GM18909 (cell line): ENCODE measurements at regions not wholly inside any gene's neighbourhood (a gene's known extent, or its start where the extent isn't known, plus 50 kb on each side); places are given as distances from the start of the nearest gene placed in this dataset.
A peak's percentile ranks its signal among the peaks of the same experiment; 100 is the strongest.

ENCODE experiments used
- ATAC-seq: cut with Tn5 transposase; IDR thresholded peaks from one replicate; pipeline ENCODE4 v1.9.1; 2021; ENCODE audit warnings: mild to moderate bottlenecking; ENCODE audit not compliant: unreplicated experiment, poor library complexity

DNA sequence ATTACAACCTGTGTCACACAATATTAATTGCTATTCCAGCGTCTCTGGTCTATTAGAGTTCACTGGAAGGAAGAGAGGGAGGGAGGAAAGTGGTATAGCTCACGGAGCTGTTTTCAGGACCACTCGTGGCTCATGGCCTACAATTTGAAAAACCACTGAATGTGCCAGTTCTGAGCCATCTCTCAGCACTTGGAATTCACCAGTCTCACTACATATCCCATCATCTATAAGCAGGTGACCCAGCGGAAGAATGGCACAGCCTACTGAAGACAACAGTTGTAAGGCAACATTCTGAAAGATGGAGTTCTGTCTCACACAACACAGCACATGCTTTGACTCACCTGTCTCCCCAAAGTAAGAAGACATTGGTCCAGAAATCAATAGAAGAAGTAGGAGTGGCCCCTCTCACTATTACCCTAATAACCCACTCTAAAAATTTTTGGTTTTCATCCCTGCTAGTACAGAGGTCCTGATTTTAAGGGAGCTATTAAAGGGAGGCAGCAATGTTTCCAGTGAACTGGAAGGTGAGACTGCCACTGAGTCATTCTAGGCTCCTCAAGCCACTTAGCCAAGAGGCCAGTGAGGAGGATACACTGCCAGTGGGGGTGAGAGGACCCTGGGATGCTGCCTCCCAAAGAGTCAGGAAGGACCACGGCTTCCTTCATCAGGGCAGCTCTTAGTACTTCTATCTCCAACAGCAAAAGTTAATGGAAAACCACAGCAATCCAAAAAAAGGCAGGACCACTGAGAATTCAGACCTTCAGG lies 50.0 kb upstream of the DOCK9 start:
- no peak for ATAC-seq

DNA sequence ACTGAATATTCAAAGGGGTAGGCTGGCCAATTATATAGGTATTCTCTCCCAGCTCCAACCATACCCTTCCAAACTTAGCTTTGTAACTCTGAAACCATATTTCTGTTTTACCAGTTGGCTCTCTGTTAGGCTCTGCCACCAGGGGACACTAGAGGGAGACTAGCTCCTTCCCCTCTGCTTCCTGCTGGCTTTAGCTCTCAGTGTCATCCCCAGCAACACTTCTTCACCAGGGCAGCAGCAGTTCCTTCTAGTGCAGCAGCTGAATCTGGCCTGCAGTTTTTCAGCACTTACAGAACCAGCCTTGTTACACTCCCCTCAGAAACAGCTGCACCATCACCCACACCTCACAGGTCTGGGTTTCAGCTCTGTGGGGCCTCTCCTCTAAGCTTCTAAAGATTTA lies 51.0 kb upstream of the DOCK9 start:
- ATAC-seq, result no peak

DNA sequence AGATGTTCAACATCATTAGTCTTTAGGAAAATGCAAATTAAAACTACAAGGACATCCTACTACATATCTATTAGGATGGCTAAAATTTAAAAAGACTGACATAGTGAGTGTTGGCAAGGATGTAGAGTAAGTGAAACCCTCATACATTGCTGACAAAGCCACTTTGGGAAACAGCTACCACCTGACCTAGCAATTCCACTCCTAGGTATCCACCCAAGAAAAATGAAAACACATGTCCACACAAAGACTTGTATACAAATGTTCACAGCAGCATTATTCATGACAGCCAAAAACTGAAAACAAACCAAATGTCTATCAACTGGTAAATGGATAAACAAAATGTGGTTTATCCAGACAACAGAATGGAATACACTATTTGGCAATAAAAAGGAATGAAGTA lies 51.7 kb upstream of the DOCK9 start:
- no peak for ATAC-seq

DNA sequence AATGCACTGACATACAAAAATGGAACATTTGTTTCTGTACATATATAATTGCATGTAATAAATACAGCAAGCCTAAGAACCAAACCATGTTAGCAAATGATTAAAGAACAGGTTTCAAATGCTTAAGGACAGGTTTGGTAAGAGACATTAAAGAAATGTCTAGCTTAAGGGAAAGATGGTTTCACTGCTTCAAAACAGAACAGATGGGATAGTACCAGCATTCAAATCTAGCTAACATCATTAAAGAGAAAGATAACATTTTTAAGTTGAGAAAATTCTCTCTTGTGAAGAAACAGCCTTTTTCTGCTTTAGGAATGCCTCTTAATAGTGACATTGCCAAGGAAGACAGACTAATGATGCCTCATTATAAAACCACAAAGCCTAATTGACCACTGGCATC lies 52.5 kb upstream of the DOCK9 start:
- ATAC-seq, result no peak

DNA sequence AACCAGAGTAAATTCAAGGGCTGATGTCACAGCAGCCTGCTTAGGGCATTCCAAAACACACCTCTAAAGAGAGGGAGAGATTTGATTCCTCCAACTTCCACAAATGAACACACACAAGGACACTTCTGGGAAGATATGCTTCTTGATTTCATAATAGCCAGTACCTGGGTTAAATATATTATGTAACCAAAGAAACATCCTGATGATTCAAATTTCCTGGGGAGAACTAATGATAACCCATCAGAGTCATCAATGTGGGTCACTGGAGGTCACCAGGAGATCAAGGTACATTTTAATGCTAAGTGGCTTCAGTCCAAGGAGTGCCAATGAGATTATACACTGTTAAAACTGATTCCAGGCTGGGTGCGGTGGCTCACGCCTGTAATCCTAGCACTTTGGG lies 54.0 kb upstream of the DOCK9 start:
- no peak for ATAC-seq

DNA sequence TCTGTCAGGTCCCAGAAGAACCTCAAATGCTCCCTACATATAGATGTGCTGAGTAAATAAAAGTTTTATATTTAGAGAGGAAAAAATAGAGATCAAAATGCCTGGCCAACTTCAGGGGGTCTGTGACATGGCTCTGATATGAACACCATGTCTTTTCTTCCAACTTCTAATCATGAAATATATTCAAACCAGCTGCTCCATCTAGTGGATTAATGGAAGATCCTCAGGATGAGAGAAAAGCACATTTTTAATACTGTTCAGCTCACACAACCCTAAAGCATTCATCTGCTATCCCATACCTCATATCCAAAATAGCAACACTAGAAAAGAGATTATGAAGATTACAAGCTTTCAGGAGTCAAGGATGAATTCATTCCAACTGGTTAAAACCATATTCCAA lies 56.0 kb upstream of the DOCK9 start:
- no peak for ATAC-seq

DNA sequence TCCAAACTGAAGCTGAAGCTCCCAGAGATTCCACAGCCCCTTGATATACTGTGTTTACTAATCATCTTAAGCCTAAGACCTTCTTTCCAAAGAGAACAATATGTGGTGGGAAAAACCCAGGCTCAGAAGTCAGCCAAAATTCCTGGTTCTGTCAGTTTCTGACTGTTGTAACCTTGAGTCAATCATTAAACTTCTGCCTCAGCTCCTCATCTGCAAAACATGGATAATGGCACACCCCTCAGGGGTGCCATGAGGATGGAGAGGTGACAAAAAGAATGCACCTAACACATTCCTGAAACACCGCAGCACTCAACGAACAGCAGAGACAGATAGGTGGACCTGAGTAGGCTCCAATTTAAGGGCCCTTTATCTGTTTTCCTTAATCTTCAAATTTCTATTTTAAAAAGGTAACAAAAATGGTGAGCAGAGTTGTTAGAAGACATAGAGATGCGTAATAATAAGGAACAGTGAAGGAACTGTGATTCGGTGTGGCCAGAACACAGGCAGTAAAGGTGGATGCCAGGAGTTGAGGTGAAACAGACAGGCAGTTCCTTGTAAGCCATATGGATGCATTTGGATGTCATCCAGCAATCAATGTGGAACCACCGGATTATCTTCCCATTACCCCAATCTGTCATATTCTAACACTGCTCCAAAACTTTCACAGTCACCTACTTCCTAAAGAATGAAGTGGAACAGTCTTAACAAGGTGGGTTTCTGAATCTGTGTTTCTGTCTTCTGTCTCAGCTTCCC lies 56.6 kb upstream of the DOCK9 start:
- ATAC-seq, result no peak

DNA sequence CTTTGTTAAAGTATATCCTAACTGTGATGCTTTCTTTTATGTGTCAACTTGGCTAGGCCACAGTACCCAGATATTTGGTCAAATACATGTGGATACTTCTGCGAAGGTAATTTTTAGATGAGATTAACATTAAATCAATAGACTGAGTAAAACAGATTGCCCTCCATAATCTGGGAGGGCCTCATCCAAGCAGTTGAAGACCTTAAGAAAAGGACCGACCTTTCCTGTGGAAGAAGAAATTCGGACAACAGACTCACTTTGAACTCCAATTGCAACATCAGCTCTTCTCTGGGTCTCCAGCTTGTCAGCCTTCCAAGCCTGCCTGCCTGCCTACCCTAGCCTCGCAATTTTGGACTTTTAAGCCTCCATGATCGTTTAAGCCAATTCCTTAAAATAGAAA lies 57.9 kb upstream of the DOCK9 start:
- ATAC-seq, result no peak

DNA sequence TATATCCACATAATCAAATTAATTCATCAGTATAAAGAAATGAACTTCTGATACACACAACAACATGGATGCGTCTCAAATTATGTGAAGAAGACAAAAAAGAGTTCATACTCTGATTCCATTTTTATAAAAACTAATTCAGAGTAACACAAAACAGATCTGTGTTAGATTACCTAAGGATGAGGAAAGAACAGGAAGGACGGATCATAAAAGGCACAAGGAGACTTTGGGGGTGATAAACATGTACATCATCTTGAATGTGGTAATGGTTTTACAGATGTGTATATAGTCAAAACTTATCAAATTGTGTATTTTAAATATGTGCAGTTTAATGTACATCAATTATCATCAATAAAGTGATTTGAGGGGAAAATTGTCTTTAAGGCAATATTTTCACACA lies 59.9 kb upstream of the DOCK9 start:
- ATAC-seq, result no peak

DNA sequence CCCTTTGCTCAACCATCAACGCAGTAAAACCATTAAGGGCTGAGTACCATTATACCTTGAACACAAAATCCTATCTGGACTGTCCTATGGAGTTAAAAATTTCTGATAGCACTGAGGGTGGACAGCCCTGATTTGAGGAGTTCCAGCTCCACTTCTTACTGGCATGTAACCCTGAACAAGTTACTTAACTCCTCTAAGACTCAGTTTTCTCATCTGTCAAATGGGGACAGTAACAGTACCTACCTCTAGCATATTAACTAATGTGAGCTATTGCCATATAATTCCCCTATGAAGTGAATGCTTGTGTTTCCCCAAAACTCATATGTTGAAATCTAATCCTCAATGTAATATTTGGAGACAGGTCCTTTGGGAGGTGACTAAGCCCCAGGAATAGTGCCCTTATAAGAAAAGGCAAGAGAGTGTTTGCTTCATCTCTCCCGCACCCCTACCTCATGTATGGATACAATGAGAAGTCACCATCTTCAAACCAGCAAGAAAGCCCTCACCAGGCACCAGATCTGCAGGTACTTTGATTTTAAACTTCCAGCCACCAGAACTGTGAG lies 61.9 kb upstream of the DOCK9 start:
- no peak for ATAC-seq

DNA sequence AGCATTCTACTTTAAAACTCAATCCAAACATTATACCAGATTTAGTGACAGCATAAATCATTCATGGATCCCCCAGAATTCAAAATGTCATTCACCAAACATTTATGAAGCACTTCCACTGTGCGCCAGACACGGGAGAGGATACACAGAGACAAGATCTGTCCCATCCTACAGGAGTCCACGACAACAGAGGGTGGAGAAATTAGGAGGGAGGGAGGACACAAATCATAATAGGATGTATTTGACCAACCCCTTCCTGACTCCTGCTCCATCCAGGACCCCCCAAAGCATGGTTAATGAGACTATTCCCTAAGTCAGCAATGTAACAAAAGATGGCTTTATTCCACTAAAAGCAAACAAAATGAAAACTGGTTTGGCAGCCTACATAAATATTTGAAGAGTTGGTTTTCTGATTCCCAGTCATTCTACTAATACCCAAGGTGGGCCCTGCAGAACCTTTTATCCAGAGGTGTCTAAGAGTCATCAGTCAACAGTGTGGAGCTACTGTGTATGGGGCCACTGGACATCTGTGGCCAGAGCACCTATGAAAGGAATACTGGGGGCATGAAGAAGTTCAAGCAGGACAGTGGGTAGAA lies 62.8 kb upstream of the DOCK9 start:
- ATAC-seq, result no peak

DNA sequence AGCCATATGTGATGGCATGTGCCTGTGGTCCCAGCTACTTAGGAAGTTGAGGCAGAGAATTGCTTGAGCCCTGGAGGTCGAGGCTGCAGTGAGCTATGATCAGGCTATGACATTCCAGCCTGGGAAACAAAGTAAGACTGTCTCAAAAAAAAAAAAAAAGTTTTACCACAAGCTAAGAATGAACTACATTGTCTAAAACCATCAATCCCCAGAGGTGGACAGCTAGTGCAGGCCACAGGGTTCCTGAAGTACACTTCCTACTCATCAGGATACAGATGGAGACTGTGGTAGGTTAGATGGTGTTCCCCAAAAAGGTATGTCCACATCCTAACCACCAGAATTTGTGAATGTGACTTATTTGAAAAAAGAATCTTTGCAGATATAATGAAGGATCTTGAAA lies 63.5 kb upstream of the DOCK9 start:
- ATAC-seq, result no peak

DNA sequence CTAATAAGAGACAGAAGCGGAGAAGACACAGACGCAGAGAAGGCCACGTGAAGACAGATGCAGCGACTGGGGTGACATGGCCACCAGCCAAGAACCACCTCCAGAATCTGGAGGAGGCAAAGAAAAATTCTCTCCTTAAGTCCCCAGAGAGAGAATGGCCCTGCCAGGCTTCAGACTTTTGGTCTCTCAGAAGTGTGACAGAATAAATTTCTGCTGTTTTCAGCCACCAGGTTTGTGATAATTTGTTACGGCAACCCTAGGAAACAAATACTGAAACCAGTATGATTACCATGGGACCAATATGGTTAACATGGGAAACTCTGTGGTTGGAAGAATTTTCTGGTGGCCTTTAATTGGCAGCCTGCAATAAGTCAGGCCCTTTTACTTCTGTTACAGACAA lies 63.9 kb upstream of the DOCK9 start:
- ATAC-seq, result peak; percentile 49

DNA sequence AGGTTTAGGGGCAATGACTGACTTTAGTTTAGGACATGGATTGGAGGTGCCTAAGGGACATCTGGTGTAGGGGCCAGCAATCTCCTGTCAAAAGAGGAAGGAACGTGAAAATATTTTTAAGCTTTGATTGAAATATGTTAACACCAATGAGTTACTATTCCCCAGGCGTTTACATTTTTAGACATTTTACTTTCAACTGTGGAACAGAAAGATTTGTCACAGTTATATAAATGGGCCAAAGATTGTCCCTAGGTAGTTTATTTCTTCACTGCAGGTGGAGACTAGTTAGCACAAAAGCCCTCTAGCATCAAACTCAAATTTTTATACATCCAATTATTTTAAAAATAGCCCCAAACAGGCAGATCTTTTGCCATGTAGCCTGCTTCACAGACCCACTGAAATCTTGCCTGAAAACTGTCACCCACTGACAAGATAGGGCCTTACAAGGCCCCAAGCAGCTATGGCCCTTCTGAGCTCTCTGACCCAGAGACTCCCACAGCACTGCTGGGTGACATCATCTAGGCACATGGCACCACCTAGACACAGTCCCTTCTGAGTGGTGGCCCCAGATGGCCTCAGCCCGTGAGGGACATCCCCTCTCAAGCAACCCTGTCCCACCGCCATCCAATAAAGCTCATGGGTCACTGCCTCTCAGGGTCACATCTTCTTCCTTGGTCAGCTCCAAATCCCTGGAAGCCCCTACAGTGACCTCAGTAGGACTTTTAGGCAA lies 64.8 kb upstream of the DOCK9 start:
- ATAC-seq, result no peak

DNA sequence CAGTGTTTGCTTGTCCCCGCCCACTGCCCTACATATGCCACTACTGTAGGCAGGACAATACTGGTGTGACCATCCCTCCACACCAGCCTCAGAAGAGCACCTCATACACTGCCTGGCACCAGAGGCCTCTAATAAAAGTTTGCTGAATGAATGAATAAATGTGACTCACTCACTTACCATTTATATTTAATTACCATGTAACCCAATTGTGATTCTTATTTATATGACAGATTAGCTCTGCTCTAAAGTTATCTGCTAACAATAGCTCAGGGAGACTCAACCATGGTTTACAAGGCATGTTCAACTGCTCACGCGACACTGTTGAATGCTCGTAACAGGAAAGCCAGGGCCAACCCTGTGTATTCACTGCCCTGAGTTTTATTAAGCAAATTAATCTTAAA lies 66.0 kb upstream of the DOCK9 start:
- ATAC-seq, result no peak

DNA sequence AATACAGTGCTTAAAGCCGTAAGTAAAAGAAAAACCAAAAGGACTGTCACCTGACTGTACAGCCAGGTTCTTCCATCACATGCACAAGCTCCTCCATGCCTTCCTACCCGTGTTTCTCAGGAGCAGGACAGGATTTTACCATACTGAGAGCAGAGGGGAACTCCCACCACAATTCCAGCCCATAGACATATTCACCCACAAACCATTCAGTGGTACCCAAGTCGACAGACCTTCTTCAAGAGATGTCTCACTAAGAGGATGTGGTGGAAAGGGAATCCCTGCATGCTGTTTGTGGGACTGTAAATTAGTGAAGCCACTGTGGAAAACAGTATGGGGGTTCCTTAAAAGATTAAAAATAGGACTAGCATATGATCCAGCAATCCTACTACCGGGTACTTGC lies 66.9 kb upstream of the DOCK9 start:
- no peak for ATAC-seq

DNA sequence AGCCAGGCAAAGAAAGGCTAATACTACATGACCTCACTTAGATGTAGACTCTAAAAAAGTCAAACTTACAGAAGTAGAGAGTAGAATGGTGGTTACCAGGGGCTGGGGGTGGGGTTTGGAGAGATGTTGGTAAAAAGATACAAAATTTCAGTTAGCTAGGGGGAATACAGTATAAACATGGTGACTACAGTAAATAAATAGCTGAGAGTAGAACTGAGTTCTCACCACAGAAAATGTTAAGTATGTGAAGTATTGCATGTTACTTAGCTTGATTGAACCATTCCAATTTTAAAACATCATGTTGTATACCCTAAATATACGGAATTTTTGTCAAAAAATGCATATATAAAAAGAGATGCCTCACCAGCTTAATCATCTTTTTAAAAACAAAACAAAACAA lies 67.5 kb upstream of the DOCK9 start:
- ATAC-seq, result no peak

DNA sequence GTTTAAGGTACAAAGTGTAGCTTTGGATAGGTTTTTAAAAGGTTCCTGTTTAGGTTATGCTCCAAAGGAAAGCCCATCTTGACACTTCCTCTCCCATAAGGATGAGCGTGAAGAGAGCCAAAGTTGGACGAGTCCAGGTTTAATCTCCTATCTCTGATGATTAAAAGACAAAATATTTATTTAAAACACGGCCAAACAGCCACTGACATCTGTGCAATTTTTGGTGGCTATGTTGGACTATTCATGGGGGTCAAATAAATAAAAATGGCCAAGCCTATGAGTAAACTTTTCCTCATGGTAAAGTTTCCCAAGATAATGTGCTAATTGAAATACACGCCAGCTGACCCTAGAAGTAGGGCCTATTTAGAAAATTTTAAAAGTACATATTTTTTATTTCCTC lies 69.0 kb upstream of the DOCK9 start:
- no peak for ATAC-seq

DNA sequence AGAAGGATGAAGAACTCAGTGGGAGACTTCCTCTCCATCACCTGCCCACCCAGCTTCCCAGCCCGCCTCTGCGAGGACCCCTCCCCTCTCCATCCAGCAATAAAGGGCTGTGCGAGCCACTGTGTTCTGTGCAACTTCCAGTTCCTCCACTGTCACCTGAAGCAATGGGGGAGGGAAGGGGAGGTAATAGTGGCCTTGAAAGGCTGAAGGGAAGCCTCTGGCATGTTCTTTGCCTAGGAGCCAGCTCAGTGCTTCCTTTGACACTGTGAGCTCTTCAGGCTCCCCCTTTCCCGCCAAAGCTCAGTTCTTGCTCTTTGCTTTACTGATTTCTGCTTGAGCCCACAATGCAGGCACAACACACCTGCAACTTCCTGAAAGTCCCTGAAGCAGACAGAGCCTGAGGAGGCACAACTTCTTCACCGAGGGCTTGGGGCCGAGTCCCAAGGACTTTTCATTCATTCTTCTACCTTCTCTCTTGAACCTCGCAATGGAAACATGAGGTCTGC lies 73.2 kb upstream of the DOCK9 start:
- no peak for ATAC-seq

DNA sequence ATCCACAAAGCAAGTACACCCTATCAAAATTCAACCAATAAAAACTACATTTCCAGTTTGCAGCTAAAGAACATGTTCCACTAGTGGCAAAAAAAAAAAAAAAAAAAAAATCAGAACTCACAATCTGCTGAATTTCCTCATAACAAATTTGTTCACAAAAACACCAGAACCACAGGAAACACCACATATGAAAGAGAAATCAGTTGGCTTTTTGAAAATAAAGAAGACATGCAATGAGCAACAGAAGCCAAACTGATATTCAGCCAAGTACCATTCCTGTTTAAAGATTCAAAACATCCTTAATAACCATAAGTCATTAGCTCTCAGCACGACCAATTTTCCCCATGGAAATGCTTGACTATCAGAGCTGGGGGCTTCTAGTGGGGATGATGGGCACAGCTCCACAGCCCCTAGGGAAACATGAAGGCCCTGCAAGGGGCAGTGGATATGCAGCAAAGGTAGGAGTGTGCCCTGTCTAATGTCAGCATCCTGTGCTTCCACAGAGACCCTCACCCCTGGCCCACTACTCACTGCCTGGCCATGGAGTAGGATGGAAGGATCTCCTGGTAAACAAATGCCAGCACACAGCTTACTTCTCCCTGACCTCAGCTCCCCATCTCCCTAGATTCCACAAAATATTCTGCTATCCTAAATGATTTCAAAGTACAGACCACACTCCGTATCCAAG lies 74.0 kb upstream of the DOCK9 start:
- ATAC-seq, result no peak
